Ovary (tissue), 7 donors: ENCODE measurements at regions not wholly inside any gene's neighbourhood (a gene's known extent, or its start where the extent isn't known, plus 50 kb on each side); places are given as distances from the start of the nearest gene placed in this dataset.
"Not testable (repeated sequence)": the region's sequence is repeated elsewhere in the genome, so short reads cannot be mapped to it uniquely, and the experiment has no call there.

ENCODE experiments used
- DNase-seq, 5 donors: peaks; one replicate each; pipeline ENCODE4 v3.0.0-alpha.2; 2019 to 2020
- H3K27ac ChIP-seq, 2 donors: fragments of 200-600 bp; one replicate each; pipeline versions ENCODE4 v1.5.1 to v1.8.0; 2019 to 2022
- H3K27me3 ChIP-seq: fragments of 200-600 bp; one replicate; pipeline ENCODE4 v1.8.0; 2022
- H3K36me3 ChIP-seq: fragments of 200-600 bp; sonication (generic); one replicate; pipeline ENCODE4 v1.5.1; 2019
- H3K4me1 ChIP-seq: one replicate; pipeline ENCODE4 v1.8.1; 2013; ENCODE audit warnings: mild to moderate bottlenecking, moderate library complexity; ENCODE audit not compliant: insufficient read depth
- H3K4me3 ChIP-seq: fragments of 200-600 bp; sonication (generic); one replicate; pipeline ENCODE4 v1.5.1; 2017
- H3K9me3 ChIP-seq, 2 donors: fragments of 200-600 bp in 1 of 2; sonication (generic) in 1 of 2; one replicate each; pipeline versions ENCODE4 v1.5.1 to v1.8.1; 2013 to 2019; ENCODE audit warnings: mild to moderate bottlenecking in 1 of 2, moderate library complexity in 1 of 2
- CTCF ChIP-seq, 3 donors: fragments of 450-650 bp in 2 of 3; fragments of 200-600 bp in 1 of 3; IDR thresholded peaks; one replicate each; pipeline versions ENCODE4 v1.5.1 to v1.8.0; 2016 to 2022; ENCODE audit warnings: antibody characterized with exemption in 3 of 3, mild to moderate bottlenecking in 1 of 3
- EP300 ChIP-seq: sonication (generic); formaldehyde crosslinking; IDR thresholded peaks from one replicate; pipeline ENCODE4 v1.6.1; 2017; ENCODE audit warnings: antibody characterized with exemption
- POLR2A ChIP-seq: fragments of 450-650 bp; IDR thresholded peaks from one replicate; pipeline ENCODE4 v1.6.1; 2017; ENCODE audit warnings: antibody characterized with exemption, mild to moderate bottlenecking, moderate library complexity
- WGBS, 3 donors: extraction: QIAGEN DNeasy Blood & Tissue Kit in 1 of 3; methylation state at CpG; one replicate each; pipeline versions ENCODE4 v1.1.5 to v1.1.7; 2013 to 2017; 5-methylcytosine and 5-hydroxymethylcytosine counted together
- intact Hi-C, 4 donors: fragments of 100-400 bp; cut with DNase I; formaldehyde crosslinking; loops; one replicate each; pipeline versions ENCODE4 v1.11.0 to v1.15.1; 2022 to 2023
- donor health status: DM: no; HTN: no; CAD: no; lungs with moderate emphysema.
- donor health status: DM: no; HTN: no; CAD: no.
- donor health status: Bipolar disorder and iron deficiency.
- donor health status: DM: no; HTN: no; CAD: no.
- donor health status: DM: yes; HTN: yes; CAD: no.

- DNase-seq = no peak
- TF ChIP-seq CTCF (IDR thresholded peaks at IDR 0.05) (no peak), POLR2A (no peak), EP300 (no peak)
- Histone ChIP-seq H3K27ac (no peak overlapping the region), H3K4me1 (no peaks in the 10 kb centered on the region), H3K36me3 (no peaks in the 10 kb centered on the region), H3K9me3 (no peaks in the 10 kb centered on the region), H3K4me3 (no peak overlapping the region), H3K27me3 (no peaks in the 10 kb centered on the region)
- intact Hi-C loops = no loop called here
These were observed 186.5 kb downstream of the HIPK3 start for GRCh38 chr11:33443684-33444083.

GRCh38 chr11:33438301-33438700, 181.1 kb downstream of the HIPK3 start:
- intact Hi-C loops = no loop called here

GRCh38 chr11:33437529-33437928, 180.3 kb downstream of the HIPK3 start:
- intact Hi-C loops = no loop called here
- DNase-seq = no peak
- Histone ChIP-seq H3K4me1 (no peaks in the 10 kb centered on the region), H3K27me3 (no peaks in the 10 kb centered on the region), H3K36me3 (no peaks in the 10 kb centered on the region), H3K4me3 (no peak overlapping the region), H3K9me3 (no peaks in the 10 kb centered on the region), H3K27ac (no peak overlapping the region)
- TF ChIP-seq POLR2A = no peak
- no peak for TF ChIP-seq CTCF (IDR thresholded peaks at IDR 0.05)
- TF ChIP-seq EP300 = no peak
- 80 to 88% (median 81%) methylated on average over 1 of the region's 1 CpG for WGBS, 3 donors

More at GRCh38 chr11:33438301-33438700, 181.1 kb downstream of the HIPK3 start:
- no peaks in the 10 kb centered on the region for H3K36me3 ChIP-seq
- DNase-seq = no peak
- H3K27me3 ChIP-seq = no peaks in the 10 kb centered on the region
- no peak overlapping the region for H3K27ac ChIP-seq
- H3K4me3 ChIP-seq = no peak overlapping the region
- TF ChIP-seq CTCF (IDR thresholded peaks at IDR 0.05) (no peak), EP300 (no peak), POLR2A (no peak)
- no peaks in the 10 kb centered on the region for H3K4me1 ChIP-seq
- no peaks in the 10 kb centered on the region for H3K9me3 ChIP-seq
- WGBS, 3 donors = 70 to 85% (median 76%) methylated on average over 7 of the region's 7 CpGs

GRCh38 chr11:33435216-33435615, 178.0 kb downstream of the HIPK3 start:
- TF ChIP-seq CTCF (IDR thresholded peaks at IDR 0.05) = no peak
- no peak for TF ChIP-seq EP300
- TF ChIP-seq POLR2A = no peak
- no peak overlapping the region for H3K27ac ChIP-seq
- H3K36me3 ChIP-seq = no peaks in the 10 kb centered on the region
- no peaks in the 10 kb centered on the region for H3K9me3 ChIP-seq
- intact Hi-C loops = no loop called here
- no peak for DNase-seq
- no peak overlapping the region for H3K4me3 ChIP-seq
- H3K27me3 ChIP-seq = no peaks in the 10 kb centered on the region
- no peaks in the 10 kb centered on the region for H3K4me1 ChIP-seq

GRCh38 chr11:33434294-33434693, 177.1 kb downstream of the HIPK3 start:
- intact Hi-C loops = no loop called here
- Histone ChIP-seq H3K27me3 (no peaks in the 10 kb centered on the region), H3K27ac (no peak overlapping the region), H3K4me3 (no peak overlapping the region), H3K9me3 (no peaks in the 10 kb centered on the region), H3K36me3 (no peaks in the 10 kb centered on the region), H3K4me1 (no peaks in the 10 kb centered on the region)
- WGBS, 3 donors = 88 to 100% (median 89%) methylated on average over 1 of the region's 1 CpG
- TF ChIP-seq CTCF (IDR thresholded peaks at IDR 0.05) (no peak), EP300 (no peak), POLR2A (no peak)
- DNase-seq = no peak

- H3K27me3 ChIP-seq, DNase-seq, H3K36me3 ChIP-seq, H3K4me1 ChIP-seq, intact Hi-C loops, H3K27ac ChIP-seq, H3K4me3 ChIP-seq, H3K9me3 ChIP-seq: not testable (repeated sequence)
- WGBS, 3 donors = 69 to 86% (median 86%) methylated on average over 7 of the region's 7 CpGs
These were observed 171.3 kb downstream of the HIPK3 start for GRCh38 chr11:33428435-33428834.
